Breast epithelium (tissue), 3 donors: ENCODE measurements at regions not wholly inside any gene's neighbourhood (a gene's known extent, or its start where the extent isn't known, plus 50 kb on each side); places are given as distances from the start of the nearest gene placed in this dataset.

Experiments used
- CTCF ChIP-seq, 3 donors: fragments of 450-650 bp; IDR thresholded peaks; one replicate each; pipeline ENCODE4 v1.5.1; 2016 to 2017; ENCODE audit warnings: antibody characterized with exemption in 3 of 3, mild to moderate bottlenecking in 3 of 3, moderate library complexity in 3 of 3
- POLR2A ChIP-seq: fragments of 450-650 bp; IDR thresholded peaks from one replicate; pipeline ENCODE4 v1.6.1; 2016; ENCODE audit warnings: antibody characterized with exemption, mild to moderate bottlenecking, moderate library complexity

DNA sequence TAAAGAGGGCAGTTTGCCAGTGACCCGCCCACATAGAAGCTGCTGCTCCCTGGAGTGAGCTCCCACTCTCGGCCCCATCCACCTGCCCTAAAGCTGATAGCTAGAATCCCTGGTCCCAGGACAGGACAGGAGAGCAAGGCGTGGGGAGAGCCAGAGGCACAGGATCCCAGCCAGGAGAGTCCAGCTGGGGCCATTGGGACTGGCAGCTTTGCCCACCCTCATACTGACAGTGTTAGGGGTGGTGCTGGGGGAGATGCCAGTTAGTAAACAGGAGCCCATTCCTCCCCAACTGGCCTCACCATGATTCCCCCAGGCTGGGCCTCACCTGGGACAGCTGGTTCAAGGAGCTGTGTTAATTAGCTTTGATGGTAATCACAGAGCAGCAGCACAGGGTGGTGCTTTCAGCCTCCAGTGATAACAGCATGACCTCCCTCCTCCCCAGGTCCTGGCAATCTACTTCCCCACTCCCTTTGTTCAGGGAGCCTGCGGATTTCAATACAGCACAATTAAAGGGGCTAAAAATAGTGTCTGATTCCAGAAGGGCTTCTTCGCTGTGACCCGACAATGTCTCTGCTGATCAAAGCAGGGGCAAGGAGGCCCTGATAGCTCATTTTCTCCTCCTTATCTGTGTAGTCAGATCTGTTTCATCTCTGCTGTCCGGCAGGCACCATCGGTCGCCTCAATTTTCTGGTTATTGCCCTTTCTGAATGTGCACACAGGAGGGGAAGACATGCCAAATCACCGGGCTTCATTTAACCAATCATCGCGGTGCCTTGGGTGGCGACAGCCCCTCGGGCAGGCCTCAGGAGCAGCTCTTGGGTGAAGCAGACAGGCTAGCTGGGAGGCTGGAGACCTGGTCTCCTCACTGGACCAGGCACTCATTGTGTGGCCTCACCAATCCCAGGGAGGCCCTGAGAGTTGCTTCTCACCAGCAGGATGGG, 119.9 kb upstream of the TEX51 start:
- TF ChIP-seq POLR2A (no peak), CTCF (IDR thresholded peaks at IDR 0.05) (no peak)
